Thyroid gland (tissue), 4 donors: ENCODE measurements at regions not wholly inside any gene's neighbourhood (a gene's known extent, or its start where the extent isn't known, plus 50 kb on each side); places are given as distances from the start of the nearest gene placed in this dataset.

Experiments used
- CTCF ChIP-seq, 6 experiments: fragments of 200-600 bp in 3 of 6; fragments of 450-650 bp in 3 of 6; sonication (generic) in 3 of 6; IDR thresholded peaks; one replicate each; pipeline ENCODE4 v1.5.1; 2016 to 2019; ENCODE audit warnings: antibody characterized with exemption in 6 of 6, mild to moderate bottlenecking in 2 of 6, inconsistent platforms in 1 of 6, moderate library complexity in 1 of 6
- POLR2A ChIP-seq, 2 donors: fragments of 450-650 bp; IDR thresholded peaks; one replicate each; pipeline ENCODE4 v1.6.1; 2017; ENCODE audit warnings: antibody characterized with exemption in 2 of 2, mild to moderate bottlenecking in 2 of 2, moderate library complexity in 1 of 2

GRCh38 chr12:53887881-53888280 is 50.8 kb upstream of the HOXC13 start:
- TF ChIP-seq CTCF (IDR thresholded peaks at IDR 0.05) (no peak), POLR2A (IDR thresholded peaks at IDR 0.05) (no peak)
